ENCODE measurements at regions not wholly inside any gene's neighbourhood (a gene's known extent, or its start where the extent isn't known, plus 50 kb on each side); places are given as distances from the start of the nearest gene placed in this dataset.

GRCh38 chr5:158422653-158423515 is 563.9 kb upstream of the CLINT1 start:
- peak overlapping the region; percentile 14 to 68 for H3K27ac ChIP-seq (ENCODE audit: low read depth in 1 of 2, low read length in 1 of 2)
- WGBS, result 95% methylated on average over 9 of the region's 9 CpGs
- no peak overlapping the region for H3K4me3 ChIP-seq (ENCODE audit: low read length in 2 of 2)
- no peaks in the 10 kb centered on the region for H3K4me1 ChIP-seq (ENCODE audit: control insufficient read depth in 2 of 2, insufficient read depth in 2 of 2, low read length in 2 of 2)
- H3K36me3 ChIP-seq (ENCODE audit: control insufficient read depth in 2 of 2, insufficient read depth in 2 of 2, low read length in 1 of 2), result no peaks in the 10 kb centered on the region
- DNase-seq (ENCODE audit: low read depth in 6 of 9, low spot score in 9 of 9), result no peak
- H3K9me3 ChIP-seq (ENCODE audit: control insufficient read depth in 2 of 2, insufficient read depth in 1 of 2, low read length in 1 of 2), result no peaks in the 10 kb centered on the region
- no peaks in the 10 kb centered on the region for H3K27me3 ChIP-seq (ENCODE audit: control insufficient read depth in 2 of 2, insufficient read depth in 1 of 2, low read length in 1 of 2)

- no peaks in the 10 kb centered on the region for H3K36me3 ChIP-seq (ENCODE audit: control insufficient read depth in 2 of 2, insufficient read depth in 2 of 2, low read length in 1 of 2)
- H3K27me3 ChIP-seq (ENCODE audit: control insufficient read depth in 2 of 2, insufficient read depth in 1 of 2, low read length in 1 of 2), result no peaks in the 10 kb centered on the region
- WGBS, result 91% methylated on average over 6 of the region's 6 CpGs
- H3K4me1 ChIP-seq (ENCODE audit: control insufficient read depth in 2 of 2, insufficient read depth in 2 of 2, low read length in 2 of 2), result no peaks in the 10 kb centered on the region
- no peak for DNase-seq (ENCODE audit: low read depth in 6 of 9, low spot score in 9 of 9)
- no peaks in the 10 kb centered on the region for H3K9me3 ChIP-seq (ENCODE audit: control insufficient read depth in 2 of 2, insufficient read depth in 1 of 2, low read length in 1 of 2)
- H3K27ac ChIP-seq (ENCODE audit: low read depth in 1 of 2, low read length in 1 of 2), result no peak overlapping the region
- no peak overlapping the region for H3K4me3 ChIP-seq (ENCODE audit: low read length in 2 of 2)
Measured at GRCh38 chr5:158421319-158421718, 562.4 kb upstream of the CLINT1 start.

- no peaks in the 10 kb centered on the region for H3K9me3 ChIP-seq (ENCODE audit: control insufficient read depth in 2 of 2, insufficient read depth in 1 of 2, low read length in 1 of 2)
- H3K36me3 ChIP-seq (ENCODE audit: control insufficient read depth in 2 of 2, insufficient read depth in 2 of 2, low read length in 1 of 2), result no peaks in the 10 kb centered on the region
- H3K4me3 ChIP-seq (ENCODE audit: low read length in 2 of 2), result no peak overlapping the region
- WGBS, result 95% methylated on average over 2 of the region's 2 CpGs
- DNase-seq (ENCODE audit: low read depth in 6 of 9, low spot score in 9 of 9), result no peak
- no peak overlapping the region for H3K27ac ChIP-seq (ENCODE audit: low read depth in 1 of 2, low read length in 1 of 2)
- H3K4me1 ChIP-seq (ENCODE audit: control insufficient read depth in 2 of 2, insufficient read depth in 2 of 2, low read length in 2 of 2), result no peaks in the 10 kb centered on the region
- no peaks in the 10 kb centered on the region for H3K27me3 ChIP-seq (ENCODE audit: control insufficient read depth in 2 of 2, insufficient read depth in 1 of 2, low read length in 1 of 2)
Measured at GRCh38 chr5:158419186-158419585, 560.2 kb upstream of the CLINT1 start.

GRCh38 chr5:158414780-158415179 is 555.8 kb upstream of the CLINT1 start:
- DNase-seq (ENCODE audit: low read depth in 6 of 9, low spot score in 9 of 9), result no peak
- Histone ChIP-seq H3K27ac (ENCODE audit: low read depth in 1 of 2, low read length in 1 of 2) (no peak overlapping the region), H3K4me3 (ENCODE audit: low read length in 2 of 2) (no peak overlapping the region), H3K27me3 (ENCODE audit: control insufficient read depth in 2 of 2, insufficient read depth in 1 of 2, low read length in 1 of 2) (no peaks in the 10 kb centered on the region), H3K4me1 (ENCODE audit: control insufficient read depth in 2 of 2, insufficient read depth in 2 of 2, low read length in 2 of 2) (no peaks in the 10 kb centered on the region), H3K9me3 (ENCODE audit: control insufficient read depth in 2 of 2, insufficient read depth in 1 of 2, low read length in 1 of 2) (no peaks in the 10 kb centered on the region), H3K36me3 (ENCODE audit: control insufficient read depth in 2 of 2, insufficient read depth in 2 of 2, low read length in 1 of 2) (no peaks in the 10 kb centered on the region)
- WGBS, result 94% methylated on average over 1 of the region's 1 CpG

GRCh38 chr5:158414333-158414762 is 555.4 kb upstream of the CLINT1 start:
- 95% methylated on average over 3 of the region's 3 CpGs for WGBS
- no peaks in the 10 kb centered on the region for H3K9me3 ChIP-seq (ENCODE audit: control insufficient read depth in 2 of 2, insufficient read depth in 1 of 2, low read length in 1 of 2)
- no peak overlapping the region for H3K27ac ChIP-seq (ENCODE audit: low read depth in 1 of 2, low read length in 1 of 2)

GRCh38 chr5:158413122-158413680 is 554.3 kb upstream of the CLINT1 start:
- Histone ChIP-seq H3K9me3 (ENCODE audit: control insufficient read depth in 2 of 2, insufficient read depth in 1 of 2, low read length in 1 of 2) (no peaks in the 10 kb centered on the region), H3K4me3 (ENCODE audit: low read length in 2 of 2) (no peak overlapping the region), H3K27me3 (ENCODE audit: control insufficient read depth in 2 of 2, insufficient read depth in 1 of 2, low read length in 1 of 2) (no peaks in the 10 kb centered on the region), H3K36me3 (ENCODE audit: control insufficient read depth in 2 of 2, insufficient read depth in 2 of 2, low read length in 1 of 2) (no peaks in the 10 kb centered on the region), H3K4me1 (ENCODE audit: control insufficient read depth in 2 of 2, insufficient read depth in 2 of 2, low read length in 2 of 2) (no peaks in the 10 kb centered on the region), H3K27ac (ENCODE audit: low read depth in 1 of 2, low read length in 1 of 2) (no peak overlapping the region)
- WGBS, result 97% methylated on average over 4 of the region's 4 CpGs
- no peak for DNase-seq (ENCODE audit: low read depth in 6 of 9, low spot score in 9 of 9)

More at GRCh38 chr5:158414333-158414762, 555.4 kb upstream of the CLINT1 start:
- no peaks in the 10 kb centered on the region for H3K27me3 ChIP-seq (ENCODE audit: control insufficient read depth in 2 of 2, insufficient read depth in 1 of 2, low read length in 1 of 2)
- no peaks in the 10 kb centered on the region for H3K4me1 ChIP-seq (ENCODE audit: control insufficient read depth in 2 of 2, insufficient read depth in 2 of 2, low read length in 2 of 2)
- H3K36me3 ChIP-seq (ENCODE audit: control insufficient read depth in 2 of 2, insufficient read depth in 2 of 2, low read length in 1 of 2), result no peaks in the 10 kb centered on the region
- DNase-seq (ENCODE audit: low read depth in 6 of 9, low spot score in 9 of 9), result no peak
- H3K4me3 ChIP-seq (ENCODE audit: low read length in 2 of 2), result no peak overlapping the region

- Histone ChIP-seq H3K4me3 (ENCODE audit: low read length in 2 of 2) (no peak overlapping the region), H3K9me3 (ENCODE audit: control insufficient read depth in 2 of 2, insufficient read depth in 1 of 2, low read length in 1 of 2) (no peaks in the 10 kb centered on the region), H3K36me3 (ENCODE audit: control insufficient read depth in 2 of 2, insufficient read depth in 2 of 2, low read length in 1 of 2) (no peaks in the 10 kb centered on the region), H3K27me3 (ENCODE audit: control insufficient read depth in 2 of 2, insufficient read depth in 1 of 2, low read length in 1 of 2) (no peaks in the 10 kb centered on the region), H3K4me1 (ENCODE audit: control insufficient read depth in 2 of 2, insufficient read depth in 2 of 2, low read length in 2 of 2) (no peaks in the 10 kb centered on the region), H3K27ac (ENCODE audit: low read depth in 1 of 2, low read length in 1 of 2) (no peak overlapping the region)
- no peak for DNase-seq (ENCODE audit: low read depth in 6 of 9, low spot score in 9 of 9)
Measured at GRCh38 chr5:158410976-158411375, 552.0 kb upstream of the CLINT1 start.

- H3K27ac ChIP-seq (ENCODE audit: low read depth in 1 of 2, low read length in 1 of 2), result peak overlapping the region in 1 of 2 donors; percentile 50
- no peaks in the 10 kb centered on the region for H3K4me1 ChIP-seq (ENCODE audit: control insufficient read depth in 2 of 2, insufficient read depth in 2 of 2, low read length in 2 of 2)
- H3K4me3 ChIP-seq (ENCODE audit: low read length in 2 of 2), result no peak overlapping the region
- no peaks in the 10 kb centered on the region for H3K9me3 ChIP-seq (ENCODE audit: control insufficient read depth in 2 of 2, insufficient read depth in 1 of 2, low read length in 1 of 2)
- no peaks in the 10 kb centered on the region for H3K36me3 ChIP-seq (ENCODE audit: control insufficient read depth in 2 of 2, insufficient read depth in 2 of 2, low read length in 1 of 2)
- no peak for DNase-seq (ENCODE audit: low read depth in 6 of 9, low spot score in 9 of 9)
- H3K27me3 ChIP-seq (ENCODE audit: control insufficient read depth in 2 of 2, insufficient read depth in 1 of 2, low read length in 1 of 2), result no peaks in the 10 kb centered on the region
Measured at GRCh38 chr5:158409507-158409906, 550.6 kb upstream of the CLINT1 start.

- Histone ChIP-seq H3K4me1 (ENCODE audit: control insufficient read depth in 2 of 2, insufficient read depth in 2 of 2, low read length in 2 of 2) (no peaks in the 10 kb centered on the region), H3K27me3 (ENCODE audit: control insufficient read depth in 2 of 2, insufficient read depth in 1 of 2, low read length in 1 of 2) (no peaks in the 10 kb centered on the region), H3K27ac (ENCODE audit: low read depth in 1 of 2, low read length in 1 of 2) (no peak overlapping the region), H3K36me3 (ENCODE audit: control insufficient read depth in 2 of 2, insufficient read depth in 2 of 2, low read length in 1 of 2) (no peaks in the 10 kb centered on the region), H3K9me3 (ENCODE audit: control insufficient read depth in 2 of 2, insufficient read depth in 1 of 2, low read length in 1 of 2) (peaks cover 0 to 8% of the 10 kb centered on the region in 2 donors), H3K4me3 (ENCODE audit: low read length in 2 of 2) (no peak overlapping the region)
- no peak for DNase-seq (ENCODE audit: low read depth in 6 of 9, low spot score in 9 of 9)
Measured at GRCh38 chr5:158407824-158408195, 548.9 kb upstream of the CLINT1 start.
